SIG-M5 (cell line): ENCODE measurements at regions not wholly inside any gene's neighbourhood (a gene's known extent, or its start where the extent isn't known, plus 50 kb on each side); places are given as distances from the start of the nearest gene placed in this dataset.

ENCODE experiments used
- DNase-seq: peaks from one replicate; lab custom pipeline; 2025; lab: John Stamatoyannopoulos, UW

DNA sequence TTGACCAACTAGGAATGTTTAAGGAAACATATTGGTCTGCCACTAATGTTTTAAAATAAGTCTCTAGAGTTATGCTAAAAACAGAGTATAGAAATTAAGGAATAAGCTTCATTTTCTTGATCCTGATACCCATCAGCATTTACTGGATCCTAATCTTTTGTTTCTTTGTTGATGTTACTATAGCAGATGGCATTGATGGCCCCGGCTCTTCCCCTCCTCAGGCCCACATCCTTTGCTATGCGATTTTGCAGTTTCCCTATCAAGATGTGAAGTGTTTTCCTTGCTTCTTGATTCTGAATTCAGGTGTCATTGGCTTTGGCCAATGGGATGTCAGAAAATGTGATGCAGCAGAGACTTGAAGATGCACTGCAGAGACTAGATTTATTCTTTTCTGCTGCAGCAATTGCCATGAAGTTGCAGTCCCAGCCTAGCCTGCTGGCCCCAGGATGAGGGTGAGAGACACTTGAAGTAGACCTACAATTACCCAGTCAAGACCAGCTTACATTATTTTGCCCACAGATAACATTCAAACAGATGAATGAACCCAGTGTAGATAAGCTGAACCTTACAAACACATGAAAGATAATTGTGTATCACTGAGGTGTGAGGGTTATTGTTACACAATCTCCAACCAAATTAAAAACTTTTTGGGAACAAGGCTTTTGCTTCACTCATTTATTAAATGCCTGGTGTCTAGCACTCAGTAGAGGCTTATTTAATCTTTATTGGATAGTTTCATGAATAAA, 115.2 kb upstream of the ITGA4 start:
- no peak for DNase-seq

DNA sequence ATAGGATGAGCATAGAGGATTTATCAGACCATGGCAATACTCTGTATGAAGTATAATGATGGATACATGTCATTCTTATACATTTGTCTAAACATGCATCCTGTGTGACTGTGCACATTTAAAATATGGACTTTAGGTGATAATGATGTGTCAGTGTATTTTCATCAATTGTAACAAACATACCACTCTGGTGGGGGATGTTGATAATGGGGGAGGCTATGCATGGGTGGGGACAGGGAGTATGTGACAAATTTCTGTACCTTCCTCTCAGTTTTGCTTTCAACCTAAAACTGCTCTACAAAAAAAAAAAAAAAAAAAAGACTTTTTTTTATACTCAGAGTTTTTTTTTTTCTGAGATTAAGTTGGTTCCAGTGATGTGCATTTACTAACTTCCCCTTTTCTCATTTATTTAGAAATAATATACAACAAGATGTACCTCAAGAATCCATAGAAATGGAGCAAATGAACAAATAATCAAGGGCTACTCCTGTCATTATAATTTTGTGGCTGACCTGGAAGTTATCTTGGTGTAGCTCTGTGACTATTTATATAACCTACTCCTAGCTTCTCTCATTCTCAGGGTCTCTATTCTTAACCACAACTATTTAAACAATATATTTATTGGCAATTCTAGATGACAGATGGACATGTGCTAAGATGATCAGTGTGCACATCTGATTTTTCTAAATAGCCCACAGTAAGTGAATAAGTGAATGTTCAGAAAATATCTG, 108.9 kb upstream of the ITGA4 start:
- no peak for DNase-seq

GRCh38 chr2:181352158-181352557, 105.0 kb upstream of the ITGA4 start:
- DNase-seq, result no peak

DNA sequence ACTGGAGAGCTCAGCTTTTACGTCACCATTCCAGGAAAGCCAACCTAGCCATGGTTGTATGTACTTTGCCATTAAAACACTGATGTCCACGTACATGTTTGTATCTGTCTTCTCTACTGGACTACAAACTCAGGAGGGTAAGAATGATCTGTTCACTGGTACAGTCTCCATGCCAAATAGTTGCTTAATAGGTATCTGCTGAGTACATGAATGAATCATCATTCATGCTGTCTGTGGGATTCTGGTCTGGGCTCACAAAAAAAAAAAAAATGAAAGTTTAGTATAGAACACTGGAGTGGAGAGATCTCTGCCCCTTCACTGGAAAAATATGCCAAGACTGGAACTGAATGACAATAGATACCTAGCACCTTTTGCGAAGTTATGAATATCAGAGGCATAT, 102.6 kb upstream of the ITGA4 start:
- DNase-seq, result peak; percentile 26

DNA sequence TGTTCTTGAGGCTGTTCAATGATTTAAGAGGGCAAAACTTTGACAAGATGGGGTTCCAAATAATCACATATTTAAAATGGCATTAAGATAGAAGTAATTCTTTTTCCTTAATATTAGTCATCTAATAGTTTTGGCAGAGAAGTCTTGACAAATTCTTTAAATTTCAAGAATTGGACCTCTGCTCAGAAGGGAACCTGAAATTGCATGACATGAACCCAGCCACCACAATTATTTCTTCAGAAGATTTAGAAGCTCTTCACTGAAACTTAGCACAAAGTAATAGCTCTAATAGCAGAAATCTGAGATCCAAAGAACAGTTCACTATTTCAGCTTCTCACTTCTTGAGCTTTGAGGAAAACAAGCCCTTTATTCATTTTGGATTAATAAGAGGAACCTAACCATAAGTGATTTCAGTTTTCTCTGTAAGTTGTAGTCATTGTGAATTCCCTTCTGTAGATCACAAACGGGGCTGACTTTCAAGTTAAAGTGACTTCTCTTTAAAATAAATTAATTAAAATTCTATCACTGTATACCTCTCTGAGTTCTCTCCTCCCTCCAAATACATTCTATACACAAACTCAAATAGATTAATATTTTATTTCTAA, 100.6 kb upstream of the ITGA4 start:
- DNase-seq, result no peak

GRCh38 chr2:181357979-181358378, 99.2 kb upstream of the ITGA4 start:
- DNase-seq, result no peak

GRCh38 chr2:181362561-181362960, 94.6 kb upstream of the ITGA4 start:
- DNase-seq, result no peak

DNA sequence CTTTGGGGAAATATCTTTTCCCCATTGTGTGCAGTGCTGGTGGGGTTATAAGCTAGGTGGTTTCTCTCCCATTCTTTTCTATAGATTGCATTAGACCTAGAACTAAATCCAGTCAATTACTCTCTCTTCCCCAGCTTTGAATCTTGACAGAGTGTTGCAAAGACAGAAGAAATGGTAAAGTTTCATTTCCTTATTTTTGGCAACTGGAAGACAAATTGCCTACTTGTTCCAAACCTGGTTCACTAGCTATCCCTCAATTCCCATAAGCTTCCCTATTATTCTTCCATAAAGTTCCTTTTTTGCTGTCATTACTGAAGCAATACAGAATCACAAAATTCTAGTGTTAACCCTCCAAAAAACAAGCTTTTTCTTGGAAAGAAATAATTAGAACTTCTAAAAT, 94.0 kb upstream of the ITGA4 start:
- no peak for DNase-seq

DNA sequence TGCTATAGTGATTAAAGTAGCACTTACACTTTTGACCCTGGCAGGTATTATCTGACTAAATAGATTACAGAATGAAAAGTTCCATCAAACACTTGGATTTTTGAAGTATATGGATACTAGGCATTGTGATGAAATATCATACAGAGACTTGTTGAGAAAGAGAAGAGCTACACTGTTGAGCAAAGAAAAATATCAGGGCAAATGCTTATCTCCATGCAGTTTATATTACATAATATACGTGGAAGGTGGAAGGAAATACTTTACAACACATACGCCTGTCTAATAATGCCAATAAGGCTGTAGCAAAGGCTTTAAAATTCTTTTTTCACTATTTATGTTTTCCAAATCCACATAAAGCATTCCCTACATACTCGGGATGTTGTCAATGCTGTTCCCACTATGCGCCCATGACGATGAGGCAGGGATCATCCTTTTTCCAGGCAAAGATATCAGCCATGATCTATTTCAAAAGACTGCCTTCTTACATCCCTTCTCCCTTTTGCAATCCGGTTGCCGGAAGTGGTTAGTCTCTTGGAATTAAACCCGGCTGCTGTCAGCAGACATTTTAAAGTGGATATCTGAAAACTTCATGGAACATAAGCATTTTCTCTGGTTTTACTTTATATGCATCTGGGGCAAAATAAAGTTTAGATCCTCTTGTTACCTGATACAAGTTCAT, 92.6 kb upstream of the ITGA4 start:
- no peak for DNase-seq

DNA sequence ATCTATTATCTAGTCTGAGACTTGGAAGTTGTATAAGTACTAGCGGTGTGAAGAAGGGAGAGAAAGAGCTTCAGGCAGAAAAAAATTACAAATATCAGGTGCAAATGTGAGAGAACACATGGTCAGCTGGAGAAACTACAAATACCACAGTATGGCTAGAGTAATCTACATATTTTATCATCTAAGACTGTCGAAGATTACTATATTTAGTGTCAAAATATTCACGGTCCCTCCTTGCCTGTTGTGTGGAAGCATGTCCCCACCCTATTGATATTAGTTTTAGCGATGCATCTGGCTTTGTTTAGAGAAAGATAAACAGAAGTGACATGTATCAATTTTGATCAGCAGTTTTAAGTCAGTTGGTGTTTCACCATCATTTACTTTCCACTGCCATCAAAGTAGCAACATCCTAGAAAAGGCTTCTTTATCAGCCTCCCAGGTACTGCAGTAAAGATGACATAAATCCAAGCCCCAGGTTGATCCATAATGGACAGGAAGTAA, 90.5 kb upstream of the ITGA4 start:
- DNase-seq, result no peak

GRCh38 chr2:181367411-181367810, 89.8 kb upstream of the ITGA4 start:
- no peak for DNase-seq

- no peak for DNase-seq
These were observed 89.2 kb upstream of the ITGA4 start for GRCh38 chr2:181367906-181368435.

- no peak for DNase-seq
These were observed 87.1 kb upstream of the ITGA4 start for GRCh38 chr2:181370126-181370525.

- no peak for DNase-seq
These were observed 86.0 kb upstream of the ITGA4 start for GRCh38 chr2:181371195-181371594.

DNA sequence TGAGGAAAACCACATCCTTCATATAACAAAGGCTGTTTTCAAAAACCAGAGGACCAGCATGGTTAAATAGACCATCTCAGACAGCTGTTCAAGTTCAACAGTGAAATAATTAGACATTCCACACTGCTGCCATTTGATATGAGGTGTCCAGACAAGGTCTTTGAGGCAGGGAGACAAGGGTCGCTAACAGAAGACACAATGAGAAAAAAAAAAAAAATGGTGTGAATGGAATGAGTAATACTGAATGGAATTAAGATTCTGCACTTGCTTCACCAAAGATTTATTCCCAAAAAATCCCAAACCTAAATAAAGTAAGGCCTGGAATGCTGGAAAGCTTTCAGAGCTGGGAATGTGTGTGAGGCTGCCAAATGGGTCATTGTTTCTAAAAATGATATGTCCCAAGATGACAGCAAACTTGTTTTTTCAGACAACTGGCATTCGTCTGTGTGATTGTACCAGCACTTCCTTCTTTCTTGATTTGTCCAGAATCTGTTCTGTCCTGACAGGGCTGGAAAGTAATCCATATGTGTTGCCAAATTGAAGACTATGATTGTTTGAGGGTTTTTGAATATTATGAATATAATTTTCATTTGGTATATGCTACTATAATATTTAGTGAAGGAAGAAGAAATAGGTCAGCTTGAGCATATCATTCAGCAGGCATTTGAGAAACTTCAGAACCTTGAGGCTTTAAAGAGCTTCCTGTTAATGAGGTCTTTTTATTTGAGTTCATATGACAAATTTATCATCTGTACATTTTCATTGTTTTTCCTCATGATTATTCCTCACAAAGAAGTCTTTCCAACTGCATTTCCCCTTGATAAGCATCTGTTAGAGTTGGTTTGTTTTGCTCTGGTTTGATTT, 85.2 kb upstream of the ITGA4 start:
- DNase-seq, result no peak

DNA sequence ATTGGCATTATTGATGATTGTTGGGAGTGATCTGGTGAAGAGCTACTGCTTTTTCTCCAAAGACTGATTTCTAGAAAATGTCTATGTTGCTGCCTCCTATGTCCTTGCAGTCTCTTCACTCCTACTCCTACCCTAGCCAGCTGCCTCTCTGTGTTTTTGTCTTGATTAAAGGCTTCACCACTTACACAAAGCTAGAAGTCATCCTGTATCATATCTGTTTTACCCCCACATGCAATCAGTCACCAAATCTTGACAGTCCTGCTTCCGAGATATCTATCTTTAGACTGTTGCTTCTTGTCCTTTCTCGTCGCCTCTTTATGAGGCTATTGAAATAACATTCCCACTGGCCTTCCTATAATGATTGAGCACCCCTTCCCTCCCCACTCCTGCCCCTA, 84.5 kb upstream of the ITGA4 start:
- DNase-seq, result no peak

GRCh38 chr2:181374781-181375675, 82.2 kb upstream of the ITGA4 start:
- no peak for DNase-seq

- no peak for DNase-seq
These were observed 80.7 kb upstream of the ITGA4 start for GRCh38 chr2:181376442-181376841.

DNA sequence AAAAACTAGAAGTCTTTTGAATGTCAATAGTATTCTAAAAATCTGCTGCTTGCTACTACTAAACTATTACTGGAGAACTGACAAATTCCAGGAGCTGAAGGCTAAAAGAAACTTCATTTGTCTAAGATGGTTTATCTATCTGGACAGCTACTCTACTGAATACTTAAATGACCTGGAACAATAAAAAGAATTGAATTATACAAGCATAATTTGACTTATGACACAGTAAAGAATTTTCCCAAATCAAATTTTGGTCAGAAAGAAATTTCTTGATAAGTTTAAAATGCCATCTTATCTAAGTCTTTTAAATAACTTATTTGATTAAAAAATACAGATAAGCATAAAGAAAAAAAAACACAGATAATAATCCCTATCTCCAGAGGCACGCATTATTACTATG, 80.2 kb upstream of the ITGA4 start:
- no peak for DNase-seq

- no peak for DNase-seq
These were observed 78.7 kb upstream of the ITGA4 start for GRCh38 chr2:181378491-181378890.
